ENCODE measurements at regions not wholly inside any gene's neighbourhood (a gene's known extent, or its start where the extent isn't known, plus 50 kb on each side); places are given as distances from the start of the nearest gene placed in this dataset.

- Histone ChIP-seq H3F3A (replicated peaks; ENCODE audit: insufficient read depth) (no peaks in the 10 kb centered on the region), H2AFZ (ENCODE audit: low read depth) (no peak overlapping the region), H3K27me3 (ENCODE audit: insufficient read depth) (no peaks in the 10 kb centered on the region), H3K36me3 (replicated peaks in 1 of 2; ENCODE audit: control insufficient read depth in 1 of 2, insufficient read depth in 2 of 2, low read length in 1 of 2) (no peaks in the 10 kb centered on the region), H3K79me2 (ENCODE audit: insufficient read depth) (no peaks in the 10 kb centered on the region), H3K4me1 (ENCODE audit: control insufficient read depth in 1 of 2, insufficient read depth in 2 of 2, low read depth in 1 of 2, low read length in 1 of 2) (no peaks in the 10 kb centered on the region), H3K4me2 (no peak overlapping the region), H3K27ac (ENCODE audit: low read depth in 2 of 2, low read length in 1 of 2) (no peak overlapping the region), H4K20me1 (ENCODE audit: insufficient read depth) (no peaks in the 10 kb centered on the region), H3K9me3 (no peaks in the 10 kb centered on the region), H3K9ac (no peak overlapping the region), H3K4me3 (ENCODE audit: low read depth in 2 of 2, low read length in 1 of 2) (no peak overlapping the region), H3K9me2 (no peaks in the 10 kb centered on the region)
- DNase-seq: no peak
- TF ChIP-seq GABPA (IDR thresholded peaks at IDR 0.05; ENCODE audit: low read depth): no peak
- no peak for TF ChIP-seq JUND (IDR thresholded peaks at IDR 0.05)
- no peak for TF ChIP-seq MXI1 (IDR thresholded peaks at IDR 0.05; ENCODE audit: low read depth, low read length)
- no peak for TF ChIP-seq CTCF (IDR thresholded peaks at IDR 0.05)
- no peak for TF ChIP-seq MAX (IDR thresholded peaks at IDR 0.05; ENCODE audit: low read depth)
- TF ChIP-seq RCOR1 (IDR thresholded peaks at IDR 0.05; ENCODE audit: low read length): no peak
- TF ChIP-seq YY1 (IDR thresholded peaks at IDR 0.05; ENCODE audit: low read depth): no peak
- no peak for TF ChIP-seq TCF12 (IDR thresholded peaks at IDR 0.05)
- TF ChIP-seq NFIC (IDR thresholded peaks at IDR 0.05; ENCODE audit: borderline replicate concordance): no peak
- no peak for TF ChIP-seq POLR2AphosphoS5 (IDR thresholded peaks at IDR 0.05; ENCODE audit: low read depth, low read length)
- no peak for TF ChIP-seq RFX5 (IDR thresholded peaks at IDR 0.05; ENCODE audit: low read length)
- no peak for TF ChIP-seq REST (IDR thresholded peaks at IDR 0.05; ENCODE audit: low read depth, low read length)
- TF ChIP-seq CHD2 (IDR thresholded peaks at IDR 0.05; ENCODE audit: low read length, partially characterized antibody): no peak
- 0% methylated on average over 4 of the region's 4 CpGs for WGBS (ENCODE audit: low lambda C conversion rate)
- ChIA-PET CTCF (no interaction called here), POLR2A (no interaction called here)
Measured at GRCh38 chr15:19992428-19992827, 549.2 kb downstream of the GOLGA6L6 start.

DNA sequence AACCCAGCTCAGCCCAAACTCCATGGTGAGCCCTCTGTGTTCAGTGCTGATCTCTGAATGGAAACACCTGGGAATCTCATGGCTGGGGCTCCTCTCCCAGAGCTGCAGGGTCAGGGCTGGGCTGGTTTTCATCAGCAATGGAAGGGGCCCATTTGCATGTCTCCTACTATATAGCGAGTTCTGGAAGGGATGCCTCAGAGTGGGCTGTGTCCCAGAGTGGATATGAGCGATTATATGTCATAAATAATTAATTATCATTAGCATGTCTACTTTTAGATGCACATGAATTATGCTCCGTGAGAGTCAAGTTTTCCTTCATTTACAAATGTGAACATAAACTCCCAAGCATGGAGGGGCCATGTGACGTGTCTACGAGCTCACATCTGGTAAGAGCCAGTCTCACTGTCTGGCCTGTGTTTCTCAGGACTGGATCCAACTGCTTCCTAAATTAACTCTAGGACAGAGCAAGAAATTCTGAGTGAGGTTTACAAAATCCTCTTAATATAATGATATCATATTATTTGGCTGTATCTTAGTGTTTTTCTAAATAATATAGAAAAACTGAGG is 553.4 kb downstream of the GOLGA6L6 start:
- Histone ChIP-seq H2AFZ (ENCODE audit: low read depth) (no peak overlapping the region), H3K4me3 (ENCODE audit: low read depth in 2 of 2, low read length in 1 of 2) (no peak overlapping the region), H3K9me2 (no peaks in the 10 kb centered on the region), H3K4me1 (ENCODE audit: control insufficient read depth in 1 of 2, insufficient read depth in 2 of 2, low read depth in 1 of 2, low read length in 1 of 2) (no peaks in the 10 kb centered on the region), H4K20me1 (ENCODE audit: insufficient read depth) (no peaks in the 10 kb centered on the region), H3K27ac (ENCODE audit: low read depth in 2 of 2, low read length in 1 of 2) (no peak overlapping the region), H3K79me2 (ENCODE audit: insufficient read depth) (no peaks in the 10 kb centered on the region), H3K9me3 (no peaks in the 10 kb centered on the region), H3K27me3 (ENCODE audit: insufficient read depth) (no peaks in the 10 kb centered on the region), H3K36me3 (replicated peaks in 1 of 2; ENCODE audit: control insufficient read depth in 1 of 2, insufficient read depth in 2 of 2, low read length in 1 of 2) (no peaks in the 10 kb centered on the region), H3F3A (replicated peaks; ENCODE audit: insufficient read depth) (no peaks in the 10 kb centered on the region), H3K4me2 (no peak overlapping the region), H3K9ac (no peak overlapping the region)
- POLR2A ChIA-PET: no interaction called here
- 2% methylated on average over 5 of the region's 5 CpGs for WGBS (ENCODE audit: low lambda C conversion rate)
- CTCF ChIA-PET: interaction anchor here (1.4 kb wide), 1 partner anchor 13 kb away, joined by 3 read pairs; no protein-coding TSS in a partner anchor
- no peak for DNase-seq
- no peak for TF ChIP-seq CHD2 (IDR thresholded peaks at IDR 0.05; ENCODE audit: low read length, partially characterized antibody)
- TF ChIP-seq RCOR1 (IDR thresholded peaks at IDR 0.05; ENCODE audit: low read length): no peak
- TF ChIP-seq, protein P1, sequence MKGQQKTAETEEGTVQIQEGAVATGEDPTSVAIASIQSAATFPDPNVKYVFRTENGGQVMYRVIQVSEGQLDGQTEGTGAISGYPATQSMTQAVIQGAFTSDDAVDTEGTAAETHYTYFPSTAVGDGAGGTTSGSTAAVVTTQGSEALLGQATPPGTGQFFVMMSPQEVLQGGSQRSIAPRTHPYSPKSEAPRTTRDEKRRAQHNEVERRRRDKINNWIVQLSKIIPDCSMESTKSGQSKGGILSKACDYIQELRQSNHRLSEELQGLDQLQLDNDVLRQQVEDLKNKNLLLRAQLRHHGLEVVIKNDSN (IDR thresholded peaks at IDR 0.05; ENCODE audit: borderline replicate concordance, low read depth): no peak
- TF ChIP-seq POLR2AphosphoS5 (IDR thresholded peaks at IDR 0.05; ENCODE audit: low read depth, low read length): no peak
- TF ChIP-seq CTCF (IDR thresholded peaks at IDR 0.05): no peak
- TF ChIP-seq MXI1 (IDR thresholded peaks at IDR 0.05; ENCODE audit: low read depth, low read length): no peak
- no peak for TF ChIP-seq ZBTB33 (IDR thresholded peaks at IDR 0.05; ENCODE audit: borderline replicate concordance, low read depth)
- no peak for TF ChIP-seq NFIC (IDR thresholded peaks at IDR 0.05; ENCODE audit: borderline replicate concordance)
- no peak for TF ChIP-seq SIN3A (IDR thresholded peaks at IDR 0.05; ENCODE audit: borderline replicate concordance, low read depth, low read length)
